ENCODE measurements at regions not wholly inside any gene's neighbourhood (a gene's known extent, or its start where the extent isn't known, plus 50 kb on each side); places are given as distances from the start of the nearest gene placed in this dataset.

GRCh38 chr20:57065646-57066045 lies 200.8 kb downstream of the BMP7 start:
- H3K79me1 ChIP-seq (ENCODE audit: insufficient read depth, low read depth, low read length, poor library complexity, severe bottlenecking): no peaks in the 10 kb centered on the region
- peaks cover 8% of the 10 kb centered on the region; the same call in 1 of the 2 replicates for H3K4me1 ChIP-seq (ENCODE audit: insufficient read depth, low read length)
- no peak overlapping the region for H2AK5ac ChIP-seq (ENCODE audit: insufficient read length, low read length)
- Mint-ChIP-seq H3K27me3 (ENCODE audit: low read depth) (peaks cover 70% of the 10 kb centered on the region), H3K4me1 (peaks cover 31 to 34% of the 10 kb centered on the region in 2 experiments), H3K9me3 (no peaks in the 10 kb centered on the region), H3K27ac (0 out of 7 replicates have a peak overlapping the region, but pooled peaks of 1 of the 3 experiments have one; percentile 15), H3K4me3 (no peak overlapping the region), H3K36me3 (ENCODE audit: insufficient read depth in 1 of 3, low read depth in 3 of 3) (no peaks in the 10 kb centered on the region)
- no CpG with 5 or more reads among the region's 7 CpGs for WGBS (ENCODE audit: extremely low coverage, insufficient read length, low lambda C conversion rate)
- no peak overlapping the region for H3K23ac ChIP-seq (ENCODE audit: insufficient read length, low read depth, low read length)
- no peaks in the 10 kb centered on the region; the same call in 1 of the 2 replicates for H3K27me3 ChIP-seq (ENCODE audit: insufficient read depth, low read length)
- H3K23me2 ChIP-seq (ENCODE audit: insufficient read length, low read depth, low read length, poor library complexity, severe bottlenecking): no peaks in the 10 kb centered on the region
- H2BK12ac ChIP-seq (ENCODE audit: insufficient read length, low read depth, low read length): no peak overlapping the region
- no peak overlapping the region for H2BK15ac ChIP-seq (ENCODE audit: low read depth, low read length)
- no peak overlapping the region for H3K18ac ChIP-seq (ENCODE audit: insufficient read length, low read depth, low read length)
- H3K9ac ChIP-seq (ENCODE audit: extremely low read depth, insufficient read length, low read length): no peak overlapping the region
- H4K5ac ChIP-seq (ENCODE audit: insufficient read length, low read depth, low read length): no peak overlapping the region
- no peak overlapping the region for H3K4ac ChIP-seq (ENCODE audit: low read depth, low read length)
- no peaks in the 10 kb centered on the region for H3K79me2 ChIP-seq (ENCODE audit: insufficient read depth, low read length)
- H4K91ac ChIP-seq (ENCODE audit: insufficient read length, low read depth, low read length): no peak overlapping the region
- no peak overlapping the region for H3K56ac ChIP-seq (ENCODE audit: insufficient read length, low read depth, low read length)
- no peak overlapping the region for H2BK5ac ChIP-seq (ENCODE audit: insufficient read length, low read length)
- H4K8ac ChIP-seq (replicated peaks; ENCODE audit: insufficient read length, low read depth, low read length): no peak overlapping the region
- H2BK20ac ChIP-seq (ENCODE audit: low read depth, low read length, poor library complexity, severe bottlenecking): no peak overlapping the region
- no peak overlapping the region for H3T11ph ChIP-seq (ENCODE audit: low read length)
- no peak overlapping the region for H3K4me2 ChIP-seq (ENCODE audit: insufficient read depth, insufficient read length, low read length)
- no peak overlapping the region for H3K27ac ChIP-seq (ENCODE audit: insufficient read length, low read depth, low read length)
- TF ChIP-seq, protein P1, sequence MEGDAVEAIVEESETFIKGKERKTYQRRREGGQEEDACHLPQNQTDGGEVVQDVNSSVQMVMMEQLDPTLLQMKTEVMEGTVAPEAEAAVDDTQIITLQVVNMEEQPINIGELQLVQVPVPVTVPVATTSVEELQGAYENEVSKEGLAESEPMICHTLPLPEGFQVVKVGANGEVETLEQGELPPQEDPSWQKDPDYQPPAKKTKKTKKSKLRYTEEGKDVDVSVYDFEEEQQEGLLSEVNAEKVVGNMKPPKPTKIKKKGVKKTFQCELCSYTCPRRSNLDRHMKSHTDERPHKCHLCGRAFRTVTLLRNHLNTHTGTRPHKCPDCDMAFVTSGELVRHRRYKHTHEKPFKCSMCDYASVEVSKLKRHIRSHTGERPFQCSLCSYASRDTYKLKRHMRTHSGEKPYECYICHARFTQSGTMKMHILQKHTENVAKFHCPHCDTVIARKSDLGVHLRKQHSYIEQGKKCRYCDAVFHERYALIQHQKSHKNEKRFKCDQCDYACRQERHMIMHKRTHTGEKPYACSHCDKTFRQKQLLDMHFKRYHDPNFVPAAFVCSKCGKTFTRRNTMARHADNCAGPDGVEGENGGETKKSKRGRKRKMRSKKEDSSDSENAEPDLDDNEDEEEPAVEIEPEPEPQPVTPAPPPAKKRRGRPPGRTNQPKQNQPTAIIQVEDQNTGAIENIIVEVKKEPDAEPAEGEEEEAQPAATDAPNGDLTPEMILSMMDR (conservative IDR thresholded peaks at IDR 0.05): no peak
- H3K9me3 ChIP-seq (ENCODE audit: control insufficient read depth, low read depth, low read length): no peaks in the 10 kb centered on the region
- no peak overlapping the region for H3K14ac ChIP-seq (ENCODE audit: insufficient read depth, low read length)
- no peaks in the 10 kb centered on the region for H4K20me1 ChIP-seq (ENCODE audit: control insufficient read depth, insufficient read depth, insufficient read length)
- no peak for DNase-seq
- H2AFZ ChIP-seq (ENCODE audit: low read length): no peak overlapping the region
- no peak overlapping the region for H2BK120ac ChIP-seq (ENCODE audit: low read depth, low read length, poor library complexity, severe bottlenecking)
